ENCODE measurements at regions not wholly inside any gene's neighbourhood (a gene's known extent, or its start where the extent isn't known, plus 50 kb on each side); places are given as distances from the start of the nearest gene placed in this dataset.

GRCh38 chr13:67971291-67971690 is 741.2 kb upstream of the PCDH9 start:
- TF ChIP-seq CTCF (IDR thresholded peaks at IDR 0.05; ENCODE audit: low read depth, low read length) (no peak), EZH2phosphoT487 (IDR thresholded peaks at IDR 0.05; ENCODE audit: low read depth) (no peak)
